SK-N-SH treated with all-trans-retinoic acid at 6 μM for 48 hours (cell line): ENCODE measurements at regions not wholly inside any gene's neighbourhood (a gene's known extent, or its start where the extent isn't known, plus 50 kb on each side); places are given as distances from the start of the nearest gene placed in this dataset.

Experiments
- ESRRG ChIP-seq: fragments of 250-450 bp; sonication (Bioruptor Pico); IDR thresholded peaks from 2 replicates; pipeline ENCODE4 v1.6.1; 2021; ENCODE audit warnings: mild to moderate bottlenecking
- ISL1 ChIP-seq: fragments of 250-450 bp; sonication (Bioruptor Pico); IDR thresholded peaks from 2 replicates; pipeline ENCODE4 v2.1.2; 2022; ENCODE audit warnings: mild to moderate bottlenecking, moderate library complexity
- OSR1 ChIP-seq: fragments of 250-450 bp; sonication (Bioruptor Pico); IDR thresholded peaks from 2 replicates; pipeline ENCODE4 v1.8.0; 2022; ENCODE audit warnings: moderate library complexity, mild to moderate bottlenecking, inconsistent platforms
- RARB ChIP-seq: fragments of 250-450 bp; sonication (Bioruptor Pico); IDR thresholded peaks from 2 replicates; pipeline ENCODE4 v1.8.0; 2021; ENCODE audit warnings: mild to moderate bottlenecking, moderate library complexity
- TCF4 ChIP-seq: fragments of 250-450 bp; sonication (Bioruptor Pico); IDR thresholded peaks from 2 replicates; pipeline ENCODE4 v1.8.0; 2021; ENCODE audit warnings: mild to moderate bottlenecking, moderate library complexity, borderline replicate concordance
- ZC3H10 ChIP-seq: fragments of 250-450 bp; sonication (Bioruptor Pico); IDR thresholded peaks from 2 replicates; pipeline ENCODE4 v1.5.1; 2021; ENCODE audit warnings: mild to moderate bottlenecking, moderate library complexity
- ZNF565 ChIP-seq: fragments of 450-650 bp; formaldehyde crosslinking; conservative IDR thresholded peaks from 2 replicates; pipeline ENCODE4 v1.5.0; 2020; ENCODE audit warnings: low read depth, mild to moderate bottlenecking, moderate library complexity
- ZNF8 ChIP-seq: fragments of 450-650 bp; formaldehyde crosslinking; IDR thresholded peaks from 2 replicates; pipeline ENCODE4 v1.5.0; 2020; ENCODE audit warnings: mild to moderate bottlenecking, moderate library complexity
- TF ChIP-seq, protein P1 (sequence below): fragments of 250-450 bp; sonication (Bioruptor Pico); IDR thresholded peaks from 2 replicates; pipeline ENCODE4 v1.8.0; 2020; ENCODE audit warnings: mild to moderate bottlenecking, moderate library complexity, borderline replicate concordance

DNA sequence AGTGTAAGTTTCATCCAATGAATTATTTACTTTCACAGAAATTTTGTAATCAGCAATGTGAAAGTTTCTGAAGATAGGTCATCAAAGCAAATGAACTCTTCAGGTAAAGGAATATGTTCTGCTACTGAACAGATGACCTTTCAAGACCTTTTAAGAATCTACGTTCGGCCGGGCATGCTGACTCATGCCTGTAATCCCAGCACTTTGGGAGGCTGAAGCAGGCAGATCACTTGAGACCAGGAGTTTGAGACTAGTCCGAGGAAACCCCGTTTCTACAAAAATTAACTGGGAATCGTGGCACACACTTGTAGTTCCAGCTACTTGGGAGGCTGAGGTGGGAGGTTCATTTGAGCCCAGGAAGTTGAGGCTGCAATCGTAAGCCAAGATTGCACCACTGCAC lies 578.4 kb upstream of the COX7C start:
- TF ChIP-seq ZNF565 (CRISPR knock-in tag) = no peak
- TF ChIP-seq, protein P1, sequence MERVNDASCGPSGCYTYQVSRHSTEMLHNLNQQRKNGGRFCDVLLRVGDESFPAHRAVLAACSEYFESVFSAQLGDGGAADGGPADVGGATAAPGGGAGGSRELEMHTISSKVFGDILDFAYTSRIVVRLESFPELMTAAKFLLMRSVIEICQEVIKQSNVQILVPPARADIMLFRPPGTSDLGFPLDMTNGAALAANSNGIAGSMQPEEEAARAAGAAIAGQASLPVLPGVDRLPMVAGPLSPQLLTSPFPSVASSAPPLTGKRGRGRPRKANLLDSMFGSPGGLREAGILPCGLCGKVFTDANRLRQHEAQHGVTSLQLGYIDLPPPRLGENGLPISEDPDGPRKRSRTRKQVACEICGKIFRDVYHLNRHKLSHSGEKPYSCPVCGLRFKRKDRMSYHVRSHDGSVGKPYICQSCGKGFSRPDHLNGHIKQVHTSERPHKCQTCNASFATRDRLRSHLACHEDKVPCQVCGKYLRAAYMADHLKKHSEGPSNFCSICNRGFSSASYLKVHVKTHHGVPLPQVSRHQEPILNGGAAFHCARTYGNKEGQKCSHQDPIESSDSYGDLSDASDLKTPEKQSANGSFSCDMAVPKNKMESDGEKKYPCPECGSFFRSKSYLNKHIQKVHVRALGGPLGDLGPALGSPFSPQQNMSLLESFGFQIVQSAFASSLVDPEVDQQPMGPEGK = no peak
- no peak for TF ChIP-seq ZNF8 (CRISPR knock-in tag)
- TF ChIP-seq TCF4 (CRISPR knock-in tag) = no peak
- TF ChIP-seq ISL1 (CRISPR knock-in tag) = no peak
- TF ChIP-seq OSR1 (CRISPR knock-in tag) = no peak
- TF ChIP-seq ZC3H10 (CRISPR knock-in tag) = no peak
- TF ChIP-seq ESRRG (CRISPR knock-in tag) = no peak
- no peak for TF ChIP-seq RARB (CRISPR knock-in tag)
